Astrocyte of the cerebellum (primary cell): ENCODE measurements at regions not wholly inside any gene's neighbourhood (a gene's known extent, or its start where the extent isn't known, plus 50 kb on each side); places are given as distances from the start of the nearest gene placed in this dataset.

ENCODE experiments used
- DNase-seq: peaks from one replicate; pipeline ENCODE4 v3.0.0-alpha.2; 2011; ENCODE audit warnings: low read depth
- H3K4me3 ChIP-seq: 2 replicates; pipeline ENCODE4 v1.5.1; 2011; ENCODE audit warnings: mild to moderate bottlenecking, low read depth, low read length, moderate library complexity
- CTCF ChIP-seq: IDR thresholded peaks from 2 replicates; pipeline ENCODE4 v1.5.1; 2012; ENCODE audit warnings: low read length, low read depth, moderate library complexity, mild to moderate bottlenecking; ENCODE audit errors: missing control alignments
- in situ Hi-C: cut with HindIII; loops from 2 replicates; pipeline ENCODE4 v1.10.0; 2017; ENCODE audit warnings: low sequenced_read_pairs

GRCh38 chr15:93664213-93664956 is 567.0 kb upstream of the MCTP2 start:
- DNase-seq: no peak
- in situ Hi-C loops: no loop called here
- no peak for TF ChIP-seq CTCF

DNA sequence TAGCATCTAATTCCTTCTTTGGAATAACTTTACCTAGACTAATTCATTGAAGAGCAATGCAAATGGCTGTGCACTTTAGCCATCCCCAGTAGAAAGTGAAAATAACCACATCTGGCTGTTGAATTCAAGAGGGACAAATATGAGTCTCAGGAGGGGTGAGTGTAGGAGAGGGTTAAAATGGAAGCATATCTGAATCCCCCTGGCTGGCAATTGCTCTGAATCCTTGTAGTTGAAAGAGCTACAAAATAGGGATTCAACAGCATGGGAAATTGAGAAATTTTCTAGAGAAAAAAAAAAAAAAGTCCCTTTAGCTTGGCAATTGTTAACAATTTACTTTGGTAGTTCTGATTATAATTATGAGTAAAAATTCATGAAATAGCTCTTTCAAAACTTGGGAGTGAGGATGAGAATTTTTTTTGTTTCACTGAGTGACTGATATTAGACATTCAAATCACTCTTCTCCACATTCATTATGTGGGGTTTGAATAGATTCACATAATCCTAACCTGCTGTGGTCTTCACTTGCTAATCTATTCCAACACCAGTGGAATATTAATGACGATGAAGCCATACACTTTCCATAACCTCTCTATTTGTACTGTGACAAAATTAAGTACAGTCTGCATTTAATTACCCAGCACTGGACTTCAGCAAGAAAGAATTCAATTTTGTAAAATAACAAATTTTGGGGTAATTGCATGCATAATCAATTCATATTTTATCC is 569.0 kb upstream of the MCTP2 start:
- H3K4me3 ChIP-seq: no peak overlapping the region
- no peak for DNase-seq
- no peak for TF ChIP-seq CTCF
- in situ Hi-C loops: no loop called here

More at GRCh38 chr15:93664213-93664956, 567.0 kb upstream of the MCTP2 start:
- no peak overlapping the region for H3K4me3 ChIP-seq

DNA sequence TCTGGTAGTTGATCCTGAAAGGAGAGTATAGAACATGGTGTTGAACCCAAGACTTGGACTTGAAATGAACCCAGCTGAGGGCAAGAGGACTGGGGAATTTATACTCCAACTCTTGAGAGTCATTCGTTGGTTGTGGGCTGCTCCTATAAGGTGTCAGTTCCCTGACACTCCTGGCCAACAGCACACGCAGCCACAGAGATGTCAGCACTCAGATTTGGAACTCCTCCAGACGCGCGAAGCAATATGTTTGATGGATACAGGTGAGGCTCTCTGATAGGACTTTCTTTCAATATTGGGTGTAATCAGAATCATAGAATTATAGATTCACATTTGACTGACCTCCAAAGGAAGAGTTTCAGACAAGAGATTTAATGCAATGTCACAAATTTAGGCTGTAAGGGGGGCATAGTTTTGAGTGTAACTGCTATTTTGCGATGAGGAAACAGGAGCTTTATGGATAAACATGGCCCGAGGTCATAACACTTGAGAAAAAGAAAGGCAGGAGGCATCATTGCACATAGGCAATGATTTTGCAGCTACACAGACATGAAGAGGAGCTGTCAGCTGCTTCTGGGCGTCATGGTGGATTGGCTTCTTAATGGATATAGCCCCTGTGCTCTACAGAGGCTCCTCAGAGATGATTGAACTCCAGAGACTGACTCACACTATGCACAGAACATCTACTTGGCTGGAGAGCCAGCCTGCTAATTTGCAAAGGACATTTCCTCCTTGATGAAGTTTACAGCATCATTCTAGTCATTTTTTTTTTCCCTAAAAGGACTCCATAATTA is 569.2 kb upstream of the RGMA start:
- in situ Hi-C loops: no loop called here
- TF ChIP-seq CTCF: no peak

DNA sequence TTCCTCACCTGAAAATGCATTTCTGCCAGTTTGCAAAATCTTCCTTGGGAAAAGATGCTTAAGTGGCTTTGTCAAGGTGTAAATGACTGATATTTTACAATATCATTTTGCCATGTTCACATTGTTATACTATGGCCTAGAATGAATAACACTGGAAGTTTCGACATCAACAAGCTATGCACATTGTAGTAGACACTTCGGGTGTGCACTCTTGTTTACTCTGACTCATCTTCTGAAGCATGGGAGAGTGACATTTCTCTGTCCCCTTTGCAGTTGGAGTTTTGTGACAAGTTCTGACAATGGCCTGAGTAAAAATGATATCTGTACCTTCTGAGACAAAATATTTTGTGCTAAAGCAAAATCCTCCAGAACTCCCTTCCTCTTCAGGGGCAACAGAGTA is 567.0 kb upstream of the RGMA start:
- no peak overlapping the region for H3K4me3 ChIP-seq
- no peak for TF ChIP-seq CTCF
- DNase-seq: no peak
- in situ Hi-C loops: no loop called here

More for the DNA sequence above, 569.2 kb upstream of the RGMA start:
- H3K4me3 ChIP-seq: no peak overlapping the region
- DNase-seq: no peak

DNA sequence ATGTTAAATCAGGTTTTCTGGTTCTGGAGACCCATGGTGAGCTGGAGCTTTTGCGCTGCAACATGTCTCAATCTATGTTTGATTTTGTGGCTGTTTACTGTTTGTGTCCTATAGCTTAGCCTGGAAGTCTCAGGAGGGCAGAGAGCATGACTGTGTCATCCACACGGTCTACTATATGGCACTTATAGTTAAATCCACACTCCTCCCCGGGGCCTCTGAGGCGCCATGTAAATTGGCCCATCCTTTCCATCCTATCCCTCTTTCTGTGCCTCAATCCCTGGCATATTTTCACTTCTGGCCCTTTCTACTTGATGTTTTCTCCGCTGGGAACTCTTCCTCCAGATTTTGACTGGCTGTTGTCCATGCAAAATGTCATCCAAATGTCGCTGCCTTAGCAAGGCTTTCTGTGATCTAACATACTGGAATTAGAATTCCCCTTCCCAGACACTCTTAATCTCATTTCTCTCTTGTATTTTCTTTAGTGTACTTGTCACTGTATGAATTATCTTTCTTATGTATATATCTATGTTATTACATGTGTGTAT is 560.8 kb upstream of the RGMA start:
- H3K4me3 ChIP-seq: no peak overlapping the region

More for the DNA sequence above, 560.8 kb upstream of the RGMA start:
- no peak for TF ChIP-seq CTCF
- no peak for DNase-seq
- in situ Hi-C loops: no loop called here
